Lung (tissue), 11 donors: ENCODE measurements at regions not wholly inside any gene's neighbourhood (a gene's known extent, or its start where the extent isn't known, plus 50 kb on each side); places are given as distances from the start of the nearest gene placed in this dataset.

Source experiments
- ATAC-seq: fragments of 200-7000 bp; cut with Tn5 transposase; one replicate; pipeline ENCODE4 v1.9.1; 2020; ENCODE audit warnings: moderate number of reproducible peaks; ENCODE audit not compliant: insufficient read depth, low FRiP score
- DNase-seq, 3 donors: peaks; one replicate each; pipeline ENCODE4 v3.0.0-alpha.2; 2013 to 2017
- H3K27ac ChIP-seq, 2 donors: one replicate each; pipeline ENCODE4 v1.5.1; 2013; ENCODE audit warnings: mild to moderate bottlenecking in 2 of 2, moderate library complexity in 2 of 2, control low read depth in 1 of 2, inconsistent platforms in 1 of 2, low read depth in 1 of 2, low read length in 1 of 2
- H3K27me3 ChIP-seq, 3 donors: one replicate each; pipeline ENCODE4 v1.5.1; 2013; ENCODE audit warnings: low read length in 2 of 3; ENCODE audit not compliant: control insufficient read depth in 3 of 3, insufficient read depth in 3 of 3
- H3K36me3 ChIP-seq, 4 donors: one replicate each; pipeline ENCODE4 v1.5.1; 2013; ENCODE audit warnings: low read length in 4 of 4, mild to moderate bottlenecking in 1 of 4, moderate library complexity in 1 of 4; ENCODE audit not compliant: control insufficient read depth in 4 of 4, insufficient read depth in 4 of 4
- H3K4me1 ChIP-seq, 5 donors: one replicate each; pipeline ENCODE4 v1.5.1; 2013; ENCODE audit warnings: low read length in 5 of 5, mild to moderate bottlenecking in 2 of 5, moderate library complexity in 1 of 5; ENCODE audit not compliant: control insufficient read depth in 5 of 5, insufficient read depth in 5 of 5
- H3K4me3 ChIP-seq: one replicate; pipeline ENCODE4 v1.5.1; 2013; ENCODE audit warnings: mild to moderate bottlenecking, control low read depth, moderate library complexity
- H3K9ac ChIP-seq, 2 donors: one replicate each; pipeline ENCODE4 v1.5.1; 2013; ENCODE audit warnings: low read length in 2 of 2, control low read depth in 1 of 2; ENCODE audit not compliant: insufficient read depth in 1 of 2
- H3K9me3 ChIP-seq, 4 donors: one replicate each; pipeline ENCODE4 v1.5.1; 2013; ENCODE audit warnings: low read length in 3 of 4, mild to moderate bottlenecking in 1 of 4, moderate library complexity in 1 of 4; ENCODE audit not compliant: control insufficient read depth in 4 of 4, insufficient read depth in 3 of 4
- WGBS, 2 donors: extraction: QIAGEN DNeasy Blood & Tissue Kit; methylation state at CpG; one replicate each; pipeline ENCODE4 v1.1.7; 2013; 5-methylcytosine and 5-hydroxymethylcytosine counted together
- TF ChIP-seq, protein P1 (sequence below): IDR thresholded peaks from 2 replicates; pipeline ENCODE4 v1.5.1; 2012; ENCODE audit warnings: mild to moderate bottlenecking; ENCODE audit errors: control extremely low read depth, extremely low read depth
- donor health status: control.
- donor health status: control.
- donor health status: Bipolar disorder and iron deficiency.
- donor health status: healthy.
- donor health status: DM: yes; HTN: yes; CAD: no.

DNA sequence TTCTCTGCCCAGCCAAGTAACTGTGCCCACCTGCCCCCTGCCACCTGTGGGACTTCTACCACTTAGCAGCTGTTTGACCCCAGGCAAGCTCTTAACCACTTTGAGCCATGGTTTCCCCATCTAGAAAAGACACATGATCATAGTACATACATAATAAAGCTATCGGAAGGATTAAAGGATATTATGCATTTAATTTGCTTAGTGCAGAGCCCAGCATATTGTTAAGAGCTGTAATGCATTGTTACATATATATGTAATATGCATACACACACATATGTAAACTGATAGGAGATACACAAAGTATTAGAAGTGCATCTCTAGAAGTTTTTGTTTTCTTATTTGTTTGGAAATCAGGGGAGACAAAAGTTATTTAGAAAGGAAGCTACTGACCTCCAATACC is 83.5 kb upstream of the ZBTB40 start:
- H3K27me3 ChIP-seq: peaks cover 0 to 7% (median 3%) of the 10 kb centered on the region in 3 donors
- no peak overlapping the region for H3K4me3 ChIP-seq
- no peak for ATAC-seq
- H3K27ac ChIP-seq: no peak overlapping the region
- H3K9me3 ChIP-seq: peaks cover 0 to 8% (median 1%) of the 10 kb centered on the region in 4 donors
- no peak for DNase-seq
- peaks cover 0 to 3% (median 0%) of the 10 kb centered on the region in 5 donors for H3K4me1 ChIP-seq
- H3K36me3 ChIP-seq: no peaks in the 10 kb centered on the region
- TF ChIP-seq, protein P1, sequence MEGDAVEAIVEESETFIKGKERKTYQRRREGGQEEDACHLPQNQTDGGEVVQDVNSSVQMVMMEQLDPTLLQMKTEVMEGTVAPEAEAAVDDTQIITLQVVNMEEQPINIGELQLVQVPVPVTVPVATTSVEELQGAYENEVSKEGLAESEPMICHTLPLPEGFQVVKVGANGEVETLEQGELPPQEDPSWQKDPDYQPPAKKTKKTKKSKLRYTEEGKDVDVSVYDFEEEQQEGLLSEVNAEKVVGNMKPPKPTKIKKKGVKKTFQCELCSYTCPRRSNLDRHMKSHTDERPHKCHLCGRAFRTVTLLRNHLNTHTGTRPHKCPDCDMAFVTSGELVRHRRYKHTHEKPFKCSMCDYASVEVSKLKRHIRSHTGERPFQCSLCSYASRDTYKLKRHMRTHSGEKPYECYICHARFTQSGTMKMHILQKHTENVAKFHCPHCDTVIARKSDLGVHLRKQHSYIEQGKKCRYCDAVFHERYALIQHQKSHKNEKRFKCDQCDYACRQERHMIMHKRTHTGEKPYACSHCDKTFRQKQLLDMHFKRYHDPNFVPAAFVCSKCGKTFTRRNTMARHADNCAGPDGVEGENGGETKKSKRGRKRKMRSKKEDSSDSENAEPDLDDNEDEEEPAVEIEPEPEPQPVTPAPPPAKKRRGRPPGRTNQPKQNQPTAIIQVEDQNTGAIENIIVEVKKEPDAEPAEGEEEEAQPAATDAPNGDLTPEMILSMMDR: no peak
- WGBS, 2 donors: 78 to 95% methylated on average over 1 of the region's 1 CpG
- no peak overlapping the region for H3K9ac ChIP-seq

DNA sequence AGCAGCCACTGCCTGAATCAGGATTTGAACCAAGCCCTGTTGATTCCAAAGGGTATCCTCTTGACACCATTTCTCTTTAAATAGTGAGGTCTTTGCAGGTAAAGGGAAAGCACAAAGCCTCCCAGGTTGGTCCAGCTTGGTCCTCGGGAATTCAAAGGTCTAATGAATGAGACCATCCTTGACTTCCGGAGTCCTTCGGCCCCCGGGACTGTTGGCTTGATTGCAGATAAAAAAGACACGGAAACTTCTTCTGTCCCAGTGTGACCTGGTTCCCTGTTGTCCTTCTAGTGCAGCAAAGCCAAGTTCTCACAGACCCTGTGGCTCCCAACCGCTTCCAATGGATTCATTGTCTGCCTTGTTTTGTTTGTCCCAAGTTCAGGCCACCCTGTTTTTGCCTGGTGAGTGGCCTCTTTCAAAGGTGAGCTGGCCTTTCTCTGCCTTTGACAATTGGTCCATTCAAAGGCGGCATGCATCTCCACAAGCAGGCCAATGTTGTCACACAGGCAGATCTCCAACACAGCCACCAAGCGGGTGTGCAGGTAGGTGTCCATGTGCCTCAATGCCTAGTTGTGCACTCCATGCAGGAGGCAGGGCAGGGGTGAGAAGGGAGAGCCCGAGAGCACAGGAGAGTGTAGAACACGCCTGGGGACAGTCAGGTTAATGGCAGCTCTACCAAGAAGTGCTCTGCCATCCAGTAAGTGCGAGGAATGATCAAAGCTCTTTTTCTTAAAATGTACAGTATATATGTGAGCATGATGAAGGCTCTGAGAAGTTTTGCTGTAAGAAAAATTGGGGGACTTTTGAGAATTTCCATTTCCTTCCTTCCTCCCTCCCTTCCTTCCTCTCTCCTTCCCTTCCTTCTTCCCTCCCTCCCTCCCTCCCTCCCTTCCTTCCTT is 82.1 kb upstream of the ZBTB40 start:
- no peaks in the 10 kb centered on the region for H3K4me1 ChIP-seq
- ATAC-seq (no peak), DNase-seq (no peak)
- no peak overlapping the region for H3K27ac ChIP-seq
- peaks cover 0 to 20% (median 1%) of the 10 kb centered on the region in 4 donors for H3K9me3 ChIP-seq
- H3K27me3 ChIP-seq: peaks cover 0 to 9% (median 3%) of the 10 kb centered on the region in 3 donors
- no peaks in the 10 kb centered on the region for H3K36me3 ChIP-seq
- no peak overlapping the region for H3K9ac ChIP-seq
- H3K4me3 ChIP-seq: no peak overlapping the region
- 82 to 89% methylated on average over 11 of the region's 11 CpGs for WGBS, 2 donors
- TF ChIP-seq, protein P1: no peak

DNA sequence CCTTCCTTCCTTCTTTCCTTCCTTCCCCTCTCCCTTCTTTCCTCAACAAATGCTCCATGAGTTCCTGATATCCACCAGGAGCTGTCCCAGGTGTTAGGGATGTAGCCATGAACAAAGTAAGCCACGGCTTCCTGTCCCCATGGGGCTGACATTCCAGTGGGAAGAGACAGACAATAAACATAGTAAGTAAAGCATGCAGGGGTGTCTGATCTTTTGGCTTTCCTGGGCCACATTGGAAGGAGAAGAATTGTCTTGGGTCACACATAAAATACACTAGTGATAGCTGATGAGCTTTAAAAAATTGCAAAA is 81.5 kb upstream of the ZBTB40 start:
- WGBS, 2 donors: 42 to 58% methylated on average over 1 of the region's 1 CpG
- Histone ChIP-seq H3K27me3 (peaks cover 0 to 9% (median 3%) of the 10 kb centered on the region in 3 donors), H3K4me1 (no peaks in the 10 kb centered on the region), H3K4me3 (no peak overlapping the region), H3K9ac (no peak overlapping the region), H3K36me3 (no peaks in the 10 kb centered on the region), H3K27ac (no peak overlapping the region), H3K9me3 (peaks cover 0 to 20% (median 1%) of the 10 kb centered on the region in 4 donors)
- ATAC-seq (no peak), DNase-seq (no peak)
- TF ChIP-seq, protein P1: no peak

DNA sequence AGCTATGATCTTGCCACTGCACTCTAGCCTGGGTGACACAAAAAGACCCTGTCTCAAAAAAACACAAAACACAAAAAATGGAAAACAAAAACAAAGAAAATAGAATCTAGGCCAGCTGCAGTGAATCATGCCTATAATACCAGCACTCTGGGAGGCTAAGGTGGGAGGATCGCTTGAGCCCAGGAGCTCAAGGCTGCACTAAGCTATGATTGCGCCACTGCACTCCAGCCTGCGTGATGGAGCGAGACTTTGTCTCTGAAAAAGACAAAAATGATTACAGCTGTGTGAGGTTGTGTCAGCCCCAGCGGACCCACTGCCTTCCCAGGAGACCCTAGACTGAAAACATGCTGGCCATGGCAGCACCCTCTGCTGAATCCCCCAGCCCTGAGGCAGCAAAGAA is 80.2 kb upstream of the ZBTB40 start:
- no peak overlapping the region for H3K27ac ChIP-seq
- no peak for DNase-seq
- no peaks in the 10 kb centered on the region for H3K4me1 ChIP-seq
- no peak overlapping the region for H3K4me3 ChIP-seq
- H3K9me3 ChIP-seq: peaks cover 0 to 20% (median 1%) of the 10 kb centered on the region in 4 donors
- ATAC-seq: no peak
- no peaks in the 10 kb centered on the region for H3K36me3 ChIP-seq
- H3K27me3 ChIP-seq: peaks cover 0 to 8% (median 3%) of the 10 kb centered on the region in 3 donors
- TF ChIP-seq, protein P1: no peak
- no peak overlapping the region for H3K9ac ChIP-seq
- 89 to 90% methylated on average over 5 of the region's 5 CpGs for WGBS, 2 donors
